Vagina (tissue), 2 donors: ENCODE measurements at regions not wholly inside any gene's neighbourhood (a gene's known extent, or its start where the extent isn't known, plus 50 kb on each side); places are given as distances from the start of the nearest gene placed in this dataset.
"Not testable (repeated sequence)": the region's sequence is repeated elsewhere in the genome, so short reads cannot be mapped to it uniquely, and the experiment has no call there.

Source experiments
- POLR2A ChIP-seq, 2 donors: fragments of 450-650 bp; IDR thresholded peaks; one replicate each; pipeline ENCODE4 v1.6.1; 2017; ENCODE audit warnings: antibody characterized with exemption in 2 of 2, mild to moderate bottlenecking in 2 of 2, moderate library complexity in 2 of 2
- POLR2AphosphoS5 ChIP-seq, 2 donors: sonication (generic); formaldehyde crosslinking; IDR thresholded peaks; one replicate each; pipeline ENCODE4 v1.9.0; 2017; ENCODE audit warnings: antibody characterized with exemption in 2 of 2, mild to moderate bottlenecking in 2 of 2, low read depth in 1 of 2; ENCODE audit not compliant: insufficient read depth in 1 of 2
- TF ChIP-seq, protein P1 (sequence below), 3 experiments: fragments of 450-650 bp in 2 of 3; fragments of 200-600 bp in 1 of 3; sonication (generic) in 1 of 3; IDR thresholded peaks; one replicate each; pipeline ENCODE4 v1.5.1; 2017 to 2019; ENCODE audit warnings: antibody characterized with exemption in 3 of 3, mild to moderate bottlenecking in 2 of 3, moderate library complexity in 2 of 3

DNA sequence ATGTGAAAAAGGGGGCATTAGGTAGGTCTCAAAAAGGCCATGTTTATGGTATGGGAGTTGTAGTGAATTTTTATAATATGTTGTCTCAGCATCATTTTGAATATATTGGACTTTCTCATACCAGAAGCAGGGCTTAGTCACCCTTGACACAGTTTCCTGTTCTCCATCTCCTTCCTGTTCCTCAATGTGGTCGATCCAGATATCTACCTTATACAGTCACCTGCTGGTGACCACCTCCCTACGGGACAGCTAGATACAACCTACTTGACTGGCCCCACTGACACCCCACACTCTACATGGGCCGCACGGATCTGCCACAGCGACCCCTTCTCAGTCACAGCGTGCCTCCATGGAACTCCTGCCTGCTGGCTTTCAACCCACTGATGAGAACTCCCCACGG is 193.5 kb upstream of the ATP6AP2 start:
- TF ChIP-seq, protein P1, sequence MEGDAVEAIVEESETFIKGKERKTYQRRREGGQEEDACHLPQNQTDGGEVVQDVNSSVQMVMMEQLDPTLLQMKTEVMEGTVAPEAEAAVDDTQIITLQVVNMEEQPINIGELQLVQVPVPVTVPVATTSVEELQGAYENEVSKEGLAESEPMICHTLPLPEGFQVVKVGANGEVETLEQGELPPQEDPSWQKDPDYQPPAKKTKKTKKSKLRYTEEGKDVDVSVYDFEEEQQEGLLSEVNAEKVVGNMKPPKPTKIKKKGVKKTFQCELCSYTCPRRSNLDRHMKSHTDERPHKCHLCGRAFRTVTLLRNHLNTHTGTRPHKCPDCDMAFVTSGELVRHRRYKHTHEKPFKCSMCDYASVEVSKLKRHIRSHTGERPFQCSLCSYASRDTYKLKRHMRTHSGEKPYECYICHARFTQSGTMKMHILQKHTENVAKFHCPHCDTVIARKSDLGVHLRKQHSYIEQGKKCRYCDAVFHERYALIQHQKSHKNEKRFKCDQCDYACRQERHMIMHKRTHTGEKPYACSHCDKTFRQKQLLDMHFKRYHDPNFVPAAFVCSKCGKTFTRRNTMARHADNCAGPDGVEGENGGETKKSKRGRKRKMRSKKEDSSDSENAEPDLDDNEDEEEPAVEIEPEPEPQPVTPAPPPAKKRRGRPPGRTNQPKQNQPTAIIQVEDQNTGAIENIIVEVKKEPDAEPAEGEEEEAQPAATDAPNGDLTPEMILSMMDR (IDR thresholded peaks at IDR 0.05) = not testable (repeated sequence)
- not testable (repeated sequence) for TF ChIP-seq POLR2AphosphoS5 (IDR thresholded peaks at IDR 0.05; ENCODE audit: insufficient read depth in 1 of 2, low read depth in 1 of 2); POLR2A (IDR thresholded peaks at IDR 0.05)
